Stimulated activated CD8-positive, alpha-beta memory T cell treated with anti-CD3 and anti-CD28 coated beads, Interleukin-12 subunit alpha, Interleukin-12 subunit beta, amount 100 ng/mL, for 24 hours (primary cell): ENCODE measurements at regions not wholly inside any gene's neighbourhood (a gene's known extent, or its start where the extent isn't known, plus 50 kb on each side); places are given as distances from the start of the nearest gene placed in this dataset.

Source experiments
- DNase-seq: peaks from one replicate; pipeline ENCODE4 v3.0.0-alpha.2; 2020; ENCODE audit errors: extremely low read depth

DNA sequence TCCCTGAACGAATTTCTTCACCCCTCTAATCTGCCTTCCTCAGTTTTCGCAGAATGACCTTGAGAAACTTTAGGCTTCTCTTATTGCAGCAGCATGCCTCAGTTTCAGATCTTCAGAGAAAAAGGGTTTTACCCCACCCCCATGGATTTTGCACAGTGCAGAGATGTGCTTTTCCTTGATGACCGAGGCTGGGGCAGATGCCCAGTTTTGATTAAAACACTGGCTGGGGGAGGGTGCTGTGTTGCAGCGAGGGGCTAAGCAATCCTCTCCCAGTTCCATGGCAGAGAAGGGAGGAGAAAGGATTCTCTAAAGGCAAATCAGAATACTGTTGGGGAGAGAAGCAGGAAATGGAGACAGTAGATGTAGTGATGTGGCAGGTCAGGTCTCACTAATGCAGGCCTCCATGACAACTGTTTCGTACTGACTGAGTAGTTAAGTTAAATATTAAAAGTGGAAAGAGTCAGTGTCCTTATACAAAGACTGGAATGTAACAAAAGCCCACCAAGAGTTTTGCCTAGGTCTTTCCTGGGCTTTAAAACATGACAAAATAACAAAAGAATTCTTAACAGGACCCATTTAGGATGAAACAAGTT is 50.8 kb upstream of the PDZD8 start:
- DNase-seq = no peak

DNA sequence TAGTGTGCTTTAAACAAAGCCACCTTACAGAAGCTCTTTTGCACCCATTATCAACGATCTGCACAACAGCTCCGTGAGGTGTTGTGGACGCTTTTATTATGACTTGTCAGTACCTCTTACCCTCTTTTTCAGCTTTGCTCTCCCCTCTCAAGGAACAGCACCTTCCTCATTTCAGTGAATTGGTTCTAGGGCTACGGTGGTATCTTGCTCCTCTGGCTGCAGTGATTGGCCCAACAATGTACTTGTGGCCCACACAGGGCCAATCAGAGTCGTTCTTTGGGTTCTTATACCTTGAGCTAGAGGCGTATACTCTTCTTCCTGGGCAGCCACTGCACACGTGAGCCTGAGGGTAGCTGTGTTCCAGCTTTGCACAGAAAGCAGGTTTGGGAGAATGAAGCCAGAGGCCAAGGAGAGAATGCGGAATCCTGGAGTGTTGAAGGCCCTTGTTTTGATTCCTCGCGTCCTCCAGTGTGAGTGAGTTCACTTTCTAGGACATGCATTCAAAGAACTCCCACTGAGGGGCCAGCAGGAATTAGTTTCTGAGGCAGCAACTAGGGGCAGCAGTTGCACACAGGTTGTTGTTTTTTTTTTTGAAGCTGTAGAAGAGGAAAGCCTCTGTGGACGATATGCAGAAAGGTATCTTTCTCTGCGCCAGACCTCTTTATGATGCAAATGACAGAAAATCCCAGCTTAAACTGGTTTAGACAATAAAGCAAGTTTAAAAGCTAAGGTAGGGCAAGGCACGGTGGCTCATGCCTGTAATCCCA is 49.8 kb upstream of the PDZD8 start:
- DNase-seq = no peak
